GM12891 (cell line): ENCODE measurements at regions not wholly inside any gene's neighbourhood (a gene's known extent, or its start where the extent isn't known, plus 50 kb on each side); places are given as distances from the start of the nearest gene placed in this dataset.

Source experiments
- POLR2A ChIP-seq: IDR thresholded peaks from 2 replicates; pipeline ENCODE4 v1.6.1; 2011; ENCODE audit warnings: low read depth, low read length, control low read depth
- POLR2AphosphoS5 ChIP-seq: IDR thresholded peaks from 2 replicates; pipeline ENCODE4 v1.6.1; 2011; ENCODE audit warnings: low read depth, low read length, control low read depth
- SPI1 ChIP-seq: IDR thresholded peaks from 2 replicates; pipeline ENCODE4 v1.6.1; 2011; ENCODE audit warnings: low read depth, low read length, control low read depth
- TAF1 ChIP-seq: IDR thresholded peaks from 2 replicates; pipeline ENCODE4 v1.6.1; 2011; ENCODE audit warnings: low read depth, low read length, control low read depth

DNA sequence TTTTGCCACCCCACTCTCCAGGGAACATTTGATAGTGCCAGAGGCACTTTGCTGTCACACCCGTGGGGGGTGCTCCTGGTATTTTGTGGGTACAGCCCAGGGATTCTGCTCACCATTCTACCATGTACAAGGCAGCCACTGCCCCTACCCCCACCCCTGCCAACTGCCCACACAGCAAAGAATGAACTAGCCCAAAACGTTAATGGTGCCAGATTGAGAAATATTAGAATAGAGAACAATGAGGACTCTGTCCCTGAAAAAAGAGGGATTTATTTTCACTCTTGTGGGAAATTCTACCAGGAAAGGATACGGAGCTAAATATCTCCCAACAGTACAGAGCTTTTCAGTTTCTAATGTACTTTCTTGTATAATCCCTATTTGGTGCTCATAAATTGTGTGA, 154.5 kb upstream of the SUCLG2 start:
- TF ChIP-seq TAF1, result no peak
- TF ChIP-seq POLR2AphosphoS5, result no peak
- no peak for TF ChIP-seq POLR2A
- no peak for TF ChIP-seq SPI1
